ENCODE measurements at regions not wholly inside any gene's neighbourhood (a gene's known extent, or its start where the extent isn't known, plus 50 kb on each side); places are given as distances from the start of the nearest gene placed in this dataset.

DNA sequence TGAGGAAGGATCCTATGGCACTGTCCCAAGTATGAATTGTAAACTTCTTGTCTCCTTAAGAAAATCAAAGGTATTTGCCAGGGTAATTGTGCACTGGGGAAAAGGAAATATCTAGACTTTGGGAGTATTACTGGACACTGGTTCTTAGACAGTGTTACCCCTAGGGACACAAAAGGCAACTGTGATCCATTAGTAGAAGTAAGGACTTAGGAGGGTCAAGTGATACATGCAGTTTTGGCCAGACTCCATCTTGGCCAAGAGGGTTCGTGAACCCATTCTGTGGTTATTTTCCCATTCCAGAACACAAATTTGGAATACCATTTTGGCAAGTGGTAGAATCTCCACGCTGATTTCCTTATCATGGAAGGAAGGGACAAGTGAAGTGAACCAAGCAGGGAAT, 98.1 kb downstream of the TM2D1 start:
- Histone ChIP-seq H3K27me3 (ENCODE audit: control insufficient read depth, insufficient read depth, low read length) (no peaks in the 10 kb centered on the region; the same call in 1 of the 2 replicates), H2AFZ (replicated peaks; ENCODE audit: low read length, poor library complexity) (no peak overlapping the region), H2BK15ac (ENCODE audit: low read depth, low read length) (no peak overlapping the region), H3K4ac (ENCODE audit: low read depth, low read length) (no peak overlapping the region), H3K18ac (ENCODE audit: low read depth, low read length) (no peak overlapping the region), H4K5ac (ENCODE audit: low read depth, low read length) (no peak overlapping the region), H4K91ac (ENCODE audit: insufficient read depth, low read depth, low read length) (no peak overlapping the region), H2BK5ac (ENCODE audit: low read depth, low read length, poor library complexity, severe bottlenecking) (no peak overlapping the region), H3K23ac (ENCODE audit: low read depth, low read length) (no peak overlapping the region), H3K36me3 (ENCODE audit: control insufficient read depth, insufficient read depth, low read length) (no peaks in the 10 kb centered on the region), H3K9ac (ENCODE audit: low read depth, low read length) (no peak overlapping the region), H3K9me1 (ENCODE audit: insufficient read depth, low read length) (no peaks in the 10 kb centered on the region), H3K14ac (replicated peaks; ENCODE audit: low read depth, low read length) (no peak overlapping the region), H4K20me1 (ENCODE audit: insufficient read depth, low read length) (no peaks in the 10 kb centered on the region), H3K56ac (ENCODE audit: extremely low read depth, insufficient read depth, low read length) (no peak overlapping the region), H3K4me2 (ENCODE audit: low read depth, low read length) (no peak overlapping the region), H4K8ac (ENCODE audit: low read depth in 2 of 2, low read length in 2 of 2) (no peak overlapping the region), H3K79me1 (ENCODE audit: low read depth in 1 of 2, low read length in 2 of 2) (no peaks in the 10 kb centered on the region), H3K4me3 (ENCODE audit: insufficient read depth, low read depth, low read length) (no peak overlapping the region), H3K4me1 (ENCODE audit: control insufficient read depth, insufficient read depth, low read length) (no peaks in the 10 kb centered on the region), H3K27ac (ENCODE audit: insufficient read depth, low read length) (no peak overlapping the region), H2BK20ac (ENCODE audit: low read depth, low read length) (no peak overlapping the region), H3K9me3 (ENCODE audit: control insufficient read depth, insufficient read depth, low read length) (no peaks in the 10 kb centered on the region), H2AK9ac (replicated peaks; ENCODE audit: low read depth, low read length, poor library complexity) (no peak overlapping the region), H2AK5ac (ENCODE audit: low read depth, low read length) (no peak overlapping the region), H2BK120ac (ENCODE audit: low read depth, low read length) (no peak overlapping the region)
- no TSS peak for BruUV-seq (replicated peaks)
- ChIA-PET CTCF (interaction anchor here (1.1 kb wide), 1 partner anchor 22 kb away, joined by 4 read pairs; no protein-coding TSS in a partner anchor), POLR2A (ENCODE audit: unreplicated experiment) (no interaction called here)
- in situ Hi-C loops (cut with MboI; ENCODE audit: low sequenced_read_pairs) = no loop called here
- DNase-seq (no peak), ATAC-seq (ENCODE audit: low read depth) (no peak)
- dilution Hi-C loops (cut with HindIII; ENCODE audit: low sequenced_read_pairs, unreplicated experiment) = no loop called here
- intact Hi-C loops (cut with micrococcal nuclease) = no loop called here
- TF ChIP-seq, protein P1, sequence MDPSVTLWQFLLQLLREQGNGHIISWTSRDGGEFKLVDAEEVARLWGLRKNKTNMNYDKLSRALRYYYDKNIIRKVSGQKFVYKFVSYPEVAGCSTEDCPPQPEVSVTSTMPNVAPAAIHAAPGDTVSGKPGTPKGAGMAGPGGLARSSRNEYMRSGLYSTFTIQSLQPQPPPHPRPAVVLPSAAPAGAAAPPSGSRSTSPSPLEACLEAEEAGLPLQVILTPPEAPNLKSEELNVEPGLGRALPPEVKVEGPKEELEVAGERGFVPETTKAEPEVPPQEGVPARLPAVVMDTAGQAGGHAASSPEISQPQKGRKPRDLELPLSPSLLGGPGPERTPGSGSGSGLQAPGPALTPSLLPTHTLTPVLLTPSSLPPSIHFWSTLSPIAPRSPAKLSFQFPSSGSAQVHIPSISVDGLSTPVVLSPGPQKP (IDR thresholded peaks at IDR 0.05; ENCODE audit: borderline replicate concordance, low read depth, low read length) = no peak
- TF ChIP-seq MAFK (IDR thresholded peaks at IDR 0.05; ENCODE audit: low read depth, low read length) (no peak), NFE2L2 (IDR thresholded peaks at IDR 0.05; ENCODE audit: low read depth, low read length) (no peak), FOS (IDR thresholded peaks at IDR 0.05; ENCODE audit: low read depth, low read length) (no peak), RCOR1 (IDR thresholded peaks at IDR 0.05; ENCODE audit: insufficient replicate concordance, low read length) (no peak), CEBPB (IDR thresholded peaks at IDR 0.05; ENCODE audit: low read depth, low read length) (no peak), SMC3 (IDR thresholded peaks at IDR 0.05; ENCODE audit: low read depth, low read length) (no peak), CHD1 (IDR thresholded peaks at IDR 0.05; ENCODE audit: low read depth, low read length) (no peak), RFX5 (IDR thresholded peaks at IDR 0.05; ENCODE audit: low read depth, low read length) (no peak), MAZ (IDR thresholded peaks at IDR 0.05; ENCODE audit: borderline replicate concordance, low read depth, low read length) (no peak), BHLHE40 (IDR thresholded peaks at IDR 0.05; ENCODE audit: low read depth, low read length) (no peak), RAD21 (IDR thresholded peaks at IDR 0.05; ENCODE audit: low read length) (no peak), POLR2A (IDR thresholded peaks at IDR 0.05; ENCODE audit: low read depth, low read length) (no peak), MXI1 (IDR thresholded peaks at IDR 0.05; ENCODE audit: borderline replicate concordance, low read depth, low read length) (no peak)
- TF ChIP-seq, protein P2, sequence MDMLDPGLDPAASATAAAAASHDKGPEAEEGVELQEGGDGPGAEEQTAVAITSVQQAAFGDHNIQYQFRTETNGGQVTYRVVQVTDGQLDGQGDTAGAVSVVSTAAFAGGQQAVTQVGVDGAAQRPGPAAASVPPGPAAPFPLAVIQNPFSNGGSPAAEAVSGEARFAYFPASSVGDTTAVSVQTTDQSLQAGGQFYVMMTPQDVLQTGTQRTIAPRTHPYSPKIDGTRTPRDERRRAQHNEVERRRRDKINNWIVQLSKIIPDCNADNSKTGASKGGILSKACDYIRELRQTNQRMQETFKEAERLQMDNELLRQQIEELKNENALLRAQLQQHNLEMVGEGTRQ (IDR thresholded peaks at IDR 0.05; ENCODE audit: low read depth, low read length) = no peak
- TF ChIP-seq, protein P3, sequence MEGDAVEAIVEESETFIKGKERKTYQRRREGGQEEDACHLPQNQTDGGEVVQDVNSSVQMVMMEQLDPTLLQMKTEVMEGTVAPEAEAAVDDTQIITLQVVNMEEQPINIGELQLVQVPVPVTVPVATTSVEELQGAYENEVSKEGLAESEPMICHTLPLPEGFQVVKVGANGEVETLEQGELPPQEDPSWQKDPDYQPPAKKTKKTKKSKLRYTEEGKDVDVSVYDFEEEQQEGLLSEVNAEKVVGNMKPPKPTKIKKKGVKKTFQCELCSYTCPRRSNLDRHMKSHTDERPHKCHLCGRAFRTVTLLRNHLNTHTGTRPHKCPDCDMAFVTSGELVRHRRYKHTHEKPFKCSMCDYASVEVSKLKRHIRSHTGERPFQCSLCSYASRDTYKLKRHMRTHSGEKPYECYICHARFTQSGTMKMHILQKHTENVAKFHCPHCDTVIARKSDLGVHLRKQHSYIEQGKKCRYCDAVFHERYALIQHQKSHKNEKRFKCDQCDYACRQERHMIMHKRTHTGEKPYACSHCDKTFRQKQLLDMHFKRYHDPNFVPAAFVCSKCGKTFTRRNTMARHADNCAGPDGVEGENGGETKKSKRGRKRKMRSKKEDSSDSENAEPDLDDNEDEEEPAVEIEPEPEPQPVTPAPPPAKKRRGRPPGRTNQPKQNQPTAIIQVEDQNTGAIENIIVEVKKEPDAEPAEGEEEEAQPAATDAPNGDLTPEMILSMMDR (conservative IDR thresholded peaks at IDR 0.05; ENCODE audit: low read depth, low read length) = no peak
- WGBS, 2 experiments (ENCODE audit: extremely low coverage in 2 of 2, insufficient read length in 1 of 2) = no CpG with 5 or more reads among the region's 2 CpGs
